ENCODE measurements at regions not wholly inside any gene's neighbourhood (a gene's known extent, or its start where the extent isn't known, plus 50 kb on each side); places are given as distances from the start of the nearest gene placed in this dataset.

DNA sequence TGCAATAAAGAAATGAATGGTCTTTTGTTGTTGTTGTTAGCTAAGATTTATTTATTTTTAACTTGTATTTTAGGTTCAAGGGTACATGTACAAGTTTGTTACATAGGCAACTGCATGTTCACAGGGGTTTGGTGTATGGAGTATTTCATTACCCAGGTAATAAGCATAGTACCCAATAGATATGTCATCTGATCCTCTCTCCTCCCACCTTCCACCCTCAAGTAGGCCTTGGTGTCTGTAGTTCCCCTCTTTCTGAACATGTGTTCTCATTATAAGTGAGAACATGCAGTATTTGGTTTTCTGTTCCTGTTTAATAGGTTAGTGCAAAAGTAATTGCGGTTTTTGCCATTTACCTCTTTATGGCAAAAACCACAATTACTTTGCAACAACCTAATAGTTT lies 554.1 kb downstream of the TBC1D4 start:
- no peak overlapping the region for H3K4me3 ChIP-seq
- H3K4me2 ChIP-seq: no peak overlapping the region
- no peak overlapping the region for H3K27ac ChIP-seq
- no peaks in the 10 kb centered on the region for H3K9me2 ChIP-seq (replicated peaks; ENCODE audit: insufficient read depth)
- no peaks in the 10 kb centered on the region for H4K20me1 ChIP-seq (ENCODE audit: insufficient read depth, poor library complexity, severe bottlenecking)
- 53% methylated on average over 1 of the region's 1 CpG for WGBS (ENCODE audit: low lambda C conversion rate, missing lambda C conversion rate)
- DNase-seq (ENCODE audit: low spot score): no peak
- no peaks in the 10 kb centered on the region for H3K36me3 ChIP-seq (replicated peaks; ENCODE audit: insufficient read depth, low read depth)
- no peaks in the 10 kb centered on the region for H3K27me3 ChIP-seq
- H3K79me2 ChIP-seq: no peaks in the 10 kb centered on the region
- H3K4me1 ChIP-seq (ENCODE audit: insufficient read depth): no peaks in the 10 kb centered on the region
- TF ChIP-seq EZH2 (IDR thresholded peaks at IDR 0.05; ENCODE audit: borderline replicate concordance): no peak
- TF ChIP-seq, protein P1, sequence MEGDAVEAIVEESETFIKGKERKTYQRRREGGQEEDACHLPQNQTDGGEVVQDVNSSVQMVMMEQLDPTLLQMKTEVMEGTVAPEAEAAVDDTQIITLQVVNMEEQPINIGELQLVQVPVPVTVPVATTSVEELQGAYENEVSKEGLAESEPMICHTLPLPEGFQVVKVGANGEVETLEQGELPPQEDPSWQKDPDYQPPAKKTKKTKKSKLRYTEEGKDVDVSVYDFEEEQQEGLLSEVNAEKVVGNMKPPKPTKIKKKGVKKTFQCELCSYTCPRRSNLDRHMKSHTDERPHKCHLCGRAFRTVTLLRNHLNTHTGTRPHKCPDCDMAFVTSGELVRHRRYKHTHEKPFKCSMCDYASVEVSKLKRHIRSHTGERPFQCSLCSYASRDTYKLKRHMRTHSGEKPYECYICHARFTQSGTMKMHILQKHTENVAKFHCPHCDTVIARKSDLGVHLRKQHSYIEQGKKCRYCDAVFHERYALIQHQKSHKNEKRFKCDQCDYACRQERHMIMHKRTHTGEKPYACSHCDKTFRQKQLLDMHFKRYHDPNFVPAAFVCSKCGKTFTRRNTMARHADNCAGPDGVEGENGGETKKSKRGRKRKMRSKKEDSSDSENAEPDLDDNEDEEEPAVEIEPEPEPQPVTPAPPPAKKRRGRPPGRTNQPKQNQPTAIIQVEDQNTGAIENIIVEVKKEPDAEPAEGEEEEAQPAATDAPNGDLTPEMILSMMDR (IDR thresholded peaks at IDR 0.05; ENCODE audit: poor library complexity): no peak
- TF ChIP-seq EZH2phosphoT487 (IDR thresholded peaks at IDR 0.05; ENCODE audit: low read depth, severe bottlenecking, unreplicated experiment): no peak
- no peak overlapping the region for H2AFZ ChIP-seq
- H3K9me3 ChIP-seq (ENCODE audit: low read depth): no peaks in the 10 kb centered on the region

DNA sequence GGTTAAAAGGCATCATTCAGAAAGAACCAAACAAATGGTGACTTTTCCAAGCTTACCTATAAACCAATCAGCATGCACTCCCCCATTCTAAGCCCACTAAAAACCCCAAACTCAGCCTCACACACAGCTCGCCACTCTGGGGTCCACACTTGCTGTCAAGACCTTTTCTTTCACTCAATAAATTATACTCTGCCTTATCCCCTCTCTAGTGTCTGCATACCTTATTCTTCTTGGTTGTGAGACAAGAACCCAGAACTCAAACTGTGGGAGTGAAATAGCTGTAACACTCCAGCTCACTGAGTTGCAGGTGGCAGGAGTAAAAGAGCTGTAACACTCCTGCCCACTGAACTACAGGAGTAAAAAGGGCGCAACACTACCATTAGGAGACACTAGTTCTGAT lies 559.0 kb downstream of the TBC1D4 start:
- H3K9me2 ChIP-seq (replicated peaks; ENCODE audit: insufficient read depth): no peaks in the 10 kb centered on the region
- H4K20me1 ChIP-seq (ENCODE audit: insufficient read depth, poor library complexity, severe bottlenecking): no peaks in the 10 kb centered on the region
- no peaks in the 10 kb centered on the region for H3K9me3 ChIP-seq (ENCODE audit: low read depth)
- no peaks in the 10 kb centered on the region for H3K27me3 ChIP-seq
- DNase-seq (ENCODE audit: low spot score): no peak
- H3K27ac ChIP-seq: no peak overlapping the region
- no peak overlapping the region for H3K4me2 ChIP-seq
- no peaks in the 10 kb centered on the region for H3K79me2 ChIP-seq
- H3K36me3 ChIP-seq (replicated peaks; ENCODE audit: insufficient read depth, low read depth): no peaks in the 10 kb centered on the region
- TF ChIP-seq, protein P1 (IDR thresholded peaks at IDR 0.05; ENCODE audit: poor library complexity): no peak
- no peak for TF ChIP-seq EZH2 (IDR thresholded peaks at IDR 0.05; ENCODE audit: borderline replicate concordance)
- TF ChIP-seq EZH2phosphoT487 (IDR thresholded peaks at IDR 0.05; ENCODE audit: low read depth, severe bottlenecking, unreplicated experiment): no peak
- no peak overlapping the region for H3K4me3 ChIP-seq
- H2AFZ ChIP-seq: no peak overlapping the region
- no peaks in the 10 kb centered on the region for H3K4me1 ChIP-seq (ENCODE audit: insufficient read depth)
- 84% methylated on average over 2 of the region's 2 CpGs for WGBS (ENCODE audit: low lambda C conversion rate, missing lambda C conversion rate)

DNA sequence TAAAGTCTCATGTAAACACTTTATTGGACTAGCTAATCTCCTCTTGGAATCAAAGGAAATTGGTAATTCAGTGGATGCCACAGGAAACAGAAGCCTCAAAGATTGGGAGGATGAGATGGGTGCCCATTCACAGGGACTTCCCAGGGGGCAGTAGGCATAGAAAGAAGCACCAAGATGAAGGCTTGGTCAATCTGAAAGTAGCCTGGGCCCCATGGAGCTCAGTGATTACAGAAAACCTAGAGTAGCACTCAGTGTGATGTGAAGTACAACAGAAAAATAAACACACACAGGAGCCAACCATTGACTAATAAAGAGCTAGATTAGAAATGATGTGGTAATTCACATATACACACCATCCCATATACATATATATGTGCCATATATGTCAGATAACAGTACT lies 560.6 kb downstream of the TBC1D4 start:
- TF ChIP-seq EZH2phosphoT487 (IDR thresholded peaks at IDR 0.05; ENCODE audit: low read depth, severe bottlenecking, unreplicated experiment) (no peak), EZH2 (IDR thresholded peaks at IDR 0.05; ENCODE audit: borderline replicate concordance) (no peak)
- TF ChIP-seq, protein P1 (IDR thresholded peaks at IDR 0.05; ENCODE audit: poor library complexity): no peak
- no peaks in the 10 kb centered on the region for H3K27me3 ChIP-seq
- no peaks in the 10 kb centered on the region for H3K9me3 ChIP-seq (ENCODE audit: low read depth)
- H4K20me1 ChIP-seq (ENCODE audit: insufficient read depth, poor library complexity, severe bottlenecking): no peaks in the 10 kb centered on the region
- no peak overlapping the region for H3K4me2 ChIP-seq
- H2AFZ ChIP-seq: no peak overlapping the region
- no peak for DNase-seq (ENCODE audit: low spot score)
- H3K36me3 ChIP-seq (replicated peaks; ENCODE audit: insufficient read depth, low read depth): no peaks in the 10 kb centered on the region
- no peaks in the 10 kb centered on the region for H3K79me2 ChIP-seq
- H3K9me2 ChIP-seq (replicated peaks; ENCODE audit: insufficient read depth): no peaks in the 10 kb centered on the region
- H3K4me1 ChIP-seq (ENCODE audit: insufficient read depth): no peaks in the 10 kb centered on the region
- H3K4me3 ChIP-seq: no peak overlapping the region
- H3K27ac ChIP-seq: no peak overlapping the region

DNA sequence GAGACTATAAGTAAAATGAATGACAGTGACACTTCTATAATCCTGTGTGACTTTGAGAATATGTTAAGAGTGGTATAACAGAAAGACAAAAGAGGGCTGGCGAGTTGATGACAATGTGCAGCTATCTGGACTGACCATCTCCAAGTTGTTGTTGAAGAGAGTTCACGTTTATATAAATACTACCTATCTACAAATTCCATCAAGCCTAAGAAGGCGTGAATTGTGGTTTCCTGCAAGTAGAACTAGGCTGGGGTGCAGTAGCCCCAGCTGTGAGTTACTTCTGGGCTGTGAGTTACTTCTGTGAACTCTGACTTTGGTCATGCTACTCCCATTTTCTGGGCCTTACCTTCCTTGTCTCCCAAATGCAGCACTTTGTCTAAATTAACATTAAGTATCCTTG lies 561.0 kb downstream of the TBC1D4 start:
- Histone ChIP-seq H3K27me3 (no peaks in the 10 kb centered on the region), H2AFZ (no peak overlapping the region), H4K20me1 (ENCODE audit: insufficient read depth, poor library complexity, severe bottlenecking) (no peaks in the 10 kb centered on the region), H3K4me3 (no peak overlapping the region), H3K4me2 (no peak overlapping the region), H3K9me3 (ENCODE audit: low read depth) (no peaks in the 10 kb centered on the region), H3K27ac (no peak overlapping the region), H3K9me2 (replicated peaks; ENCODE audit: insufficient read depth) (no peaks in the 10 kb centered on the region), H3K79me2 (no peaks in the 10 kb centered on the region), H3K4me1 (ENCODE audit: insufficient read depth) (no peaks in the 10 kb centered on the region), H3K36me3 (replicated peaks; ENCODE audit: insufficient read depth, low read depth) (no peaks in the 10 kb centered on the region)
- DNase-seq (ENCODE audit: low spot score): no peak
- WGBS (ENCODE audit: low lambda C conversion rate, missing lambda C conversion rate): 66% methylated on average over 3 of the region's 3 CpGs
- TF ChIP-seq EZH2 (IDR thresholded peaks at IDR 0.05; ENCODE audit: borderline replicate concordance) (no peak), EZH2phosphoT487 (IDR thresholded peaks at IDR 0.05; ENCODE audit: low read depth, severe bottlenecking, unreplicated experiment) (no peak)
- TF ChIP-seq, protein P1 (IDR thresholded peaks at IDR 0.05; ENCODE audit: poor library complexity): no peak
